Neural progenitor cell (in vitro differentiated cells): ENCODE measurements at regions not wholly inside any gene's neighbourhood (a gene's known extent, or its start where the extent isn't known, plus 50 kb on each side); places are given as distances from the start of the nearest gene placed in this dataset.

Experiments used
- DNase-seq: peaks from one replicate; pipeline ENCODE4 v3.0.0-alpha.2; 2016; ENCODE audit warnings: low spot score
- H2AFZ ChIP-seq: fragments of 200-600 bp; sonication (generic); replicated peaks from 2 replicates; pipeline ENCODE4 v1.6.1; 2016; ENCODE audit warnings: antibody characterized with exemption
- H3F3A ChIP-seq: fragments of 200-600 bp; sonication (generic); 2 replicates; pipeline ENCODE4 v1.6.1; 2016; ENCODE audit warnings: antibody characterized with exemption, low read depth
- H3K27ac ChIP-seq: fragments of 200-600 bp; sonication (generic); 2 replicates; pipeline ENCODE4 v1.5.1; 2016; ENCODE audit warnings: mild to moderate bottlenecking
- H3K27me3 ChIP-seq: fragments of 200-600 bp; sonication (generic); 2 replicates; pipeline ENCODE4 v1.6.1; 2016; ENCODE audit warnings: mild to moderate bottlenecking, moderate library complexity
- H3K36me3 ChIP-seq: fragments of 200-600 bp; sonication (generic); 2 replicates; pipeline ENCODE4 v1.5.1; 2016
- H3K4me1 ChIP-seq: fragments of 200-600 bp; sonication (generic); 2 replicates; pipeline ENCODE4 v1.6.1; 2016; ENCODE audit warnings: mixed run types
- H3K4me2 ChIP-seq: fragments of 200-600 bp; sonication (generic); 2 replicates; pipeline ENCODE4 v1.6.1; 2016
- H3K4me3 ChIP-seq: fragments of 200-600 bp; sonication (generic); 2 replicates; pipeline ENCODE4 v1.5.1; 2016
- H3K79me2 ChIP-seq: fragments of 200-600 bp; sonication (generic); 2 replicates; pipeline ENCODE4 v1.6.1; 2016; ENCODE audit warnings: low read depth
- H3K9ac ChIP-seq: fragments of 200-600 bp; sonication (generic); 2 replicates; pipeline ENCODE4 v1.6.1; 2016
- H3K9me3 ChIP-seq: fragments of 200-600 bp; sonication (generic); 2 replicates; pipeline ENCODE4 v1.5.1; 2016; ENCODE audit warnings: low read depth
- H4K20me1 ChIP-seq: fragments of 200-600 bp; sonication (generic); 2 replicates; pipeline ENCODE4 v1.6.1; 2016; ENCODE audit warnings: low read depth
- H3K27ac Mint-ChIP-seq: 3 replicates; pipeline ENCODE4 v1.8.0; 2021; ENCODE audit warnings: mixed read lengths
- H3K27me3 Mint-ChIP-seq: 2 replicates; pipeline ENCODE4 v1.8.0; 2022; ENCODE audit warnings: low read depth, mild to moderate bottlenecking, inconsistent platforms, moderate library complexity, mixed read lengths; ENCODE audit not compliant: insufficient read depth
- H3K36me3 Mint-ChIP-seq: 3 replicates; pipeline ENCODE4 v1.8.0; 2021; ENCODE audit warnings: mixed read lengths
- H3K4me1 Mint-ChIP-seq: 3 replicates; pipeline ENCODE4 v1.8.0; 2021; ENCODE audit warnings: mixed read lengths
- H3K4me3 Mint-ChIP-seq: 3 replicates; pipeline ENCODE4 v1.8.0; 2021; ENCODE audit warnings: mild to moderate bottlenecking, moderate library complexity, mixed read lengths
- H3K9me3 Mint-ChIP-seq: 3 replicates; pipeline ENCODE4 v1.8.0; 2020; ENCODE audit warnings: mixed read lengths
- CTCF ChIP-seq: fragments of 200-600 bp; sonication (generic); IDR thresholded peaks from 2 replicates; pipeline ENCODE4 v1.5.1; 2017; ENCODE audit warnings: antibody characterized with exemption, mild to moderate bottlenecking
- EZH2 ChIP-seq: fragments of 200-600 bp; sonication (generic); IDR thresholded peaks from 2 replicates; pipeline ENCODE4 v1.6.1; 2017; ENCODE audit warnings: antibody characterized with exemption, mild to moderate bottlenecking, moderate library complexity
- EZH2phosphoT487 ChIP-seq: fragments of 200-600 bp; sonication (generic); IDR thresholded peaks from 2 replicates; pipeline ENCODE4 v1.6.1; 2017; ENCODE audit warnings: antibody characterized with exemption

GRCh38 chr15:89405494-89405893 is 70.9 kb upstream of the POLG start:
- no peaks in the 10 kb centered on the region for H3K36me3 ChIP-seq
- H3K4me1 ChIP-seq = peaks cover 27% of the 10 kb centered on the region
- H3K9ac ChIP-seq = no peak overlapping the region
- H3K36me3 Mint-ChIP-seq = no peaks in the 10 kb centered on the region
- peaks cover 25% of the 10 kb centered on the region for H3K4me1 Mint-ChIP-seq
- H3K79me2 ChIP-seq = no peaks in the 10 kb centered on the region
- TF ChIP-seq EZH2phosphoT487 (no peak), CTCF (no peak), EZH2 (no peak)
- no peak overlapping the region for H3K4me2 ChIP-seq
- H3K27ac ChIP-seq = no peak overlapping the region
- peaks cover 100% of the 10 kb centered on the region for H3K27me3 ChIP-seq
- H3K4me3 Mint-ChIP-seq = no peak overlapping the region
- peaks cover 93% of the 10 kb centered on the region for H4K20me1 ChIP-seq
- no peak overlapping the region for H3K27ac Mint-ChIP-seq
- DNase-seq = no peak
- peaks cover 4% of the 10 kb centered on the region for H3K9me3 Mint-ChIP-seq
- H3F3A ChIP-seq = peaks cover 43% of the 10 kb centered on the region
- no peak overlapping the region for H2AFZ ChIP-seq
- H3K4me3 ChIP-seq = no peak overlapping the region
- no peaks in the 10 kb centered on the region for H3K9me3 ChIP-seq
- H3K27me3 Mint-ChIP-seq = peaks cover 97% of the 10 kb centered on the region

GRCh38 chr15:89404023-89404422 is 69.4 kb upstream of the POLG start:
- H3K4me2 ChIP-seq = no peak overlapping the region
- Mint-ChIP-seq H3K27me3 (peaks cover 95% of the 10 kb centered on the region), H3K27ac (no peak overlapping the region), H3K4me1 (peaks cover 23% of the 10 kb centered on the region), H3K9me3 (peaks cover 4% of the 10 kb centered on the region), H3K4me3 (no peak overlapping the region), H3K36me3 (no peaks in the 10 kb centered on the region)
- H3K4me1 ChIP-seq = peaks cover 27% of the 10 kb centered on the region
- H3F3A ChIP-seq = peaks cover 38% of the 10 kb centered on the region
- H3K36me3 ChIP-seq = no peaks in the 10 kb centered on the region
- TF ChIP-seq EZH2phosphoT487 = no peak
- TF ChIP-seq CTCF = no peak
- TF ChIP-seq EZH2 = no peak
- DNase-seq = no peak
- H3K79me2 ChIP-seq = no peaks in the 10 kb centered on the region
- no peaks in the 10 kb centered on the region for H3K9me3 ChIP-seq
- H2AFZ ChIP-seq = no peak overlapping the region
- H3K9ac ChIP-seq = no peak overlapping the region
- no peak overlapping the region for H3K27ac ChIP-seq
- H3K4me3 ChIP-seq = no peak overlapping the region
- peaks cover 100% of the 10 kb centered on the region for H3K27me3 ChIP-seq
- peaks cover 93% of the 10 kb centered on the region for H4K20me1 ChIP-seq

GRCh38 chr15:89402518-89402805 is 67.8 kb upstream of the POLG start:
- Mint-ChIP-seq H3K4me1 (peaks cover 14% of the 10 kb centered on the region), H3K4me3 (no peak overlapping the region), H3K27me3 (peaks cover 98% of the 10 kb centered on the region), H3K9me3 (peaks cover 4% of the 10 kb centered on the region), H3K27ac (no peak overlapping the region), H3K36me3 (no peaks in the 10 kb centered on the region)
- Histone ChIP-seq H3K9ac (no peak overlapping the region), H3K4me3 (no peak overlapping the region), H3K27ac (no peak overlapping the region), H4K20me1 (peaks cover 94% of the 10 kb centered on the region), H3K79me2 (no peaks in the 10 kb centered on the region), H3K27me3 (peaks cover 100% of the 10 kb centered on the region), H2AFZ (no peak overlapping the region), H3K4me1 (peaks cover 13% of the 10 kb centered on the region), H3K9me3 (no peaks in the 10 kb centered on the region), H3K36me3 (no peaks in the 10 kb centered on the region), H3F3A (peaks cover 26% of the 10 kb centered on the region), H3K4me2 (no peak overlapping the region)
- DNase-seq = no peak
- TF ChIP-seq EZH2phosphoT487 (no peak), EZH2 (no peak), CTCF (no peak)
